GM23338 (cell line): ENCODE measurements at regions not wholly inside any gene's neighbourhood (a gene's known extent, or its start where the extent isn't known, plus 50 kb on each side); places are given as distances from the start of the nearest gene placed in this dataset.

Experiments used
- ATAC-seq: fragments of 200-7000 bp; cut with Tn5 transposase; 3 replicates; pipeline ENCODE4 v1.9.1; 2020
- DNase-seq: peaks from one replicate; pipeline ENCODE4 v3.0.0-alpha.2; 2015; ENCODE audit warnings: low spot score
- H2AFZ ChIP-seq: fragments of 200-600 bp; sonication (generic); 2 replicates; pipeline ENCODE4 v1.8.0; 2016; ENCODE audit warnings: antibody characterized with exemption, mild to moderate bottlenecking, moderate library complexity
- H3F3A ChIP-seq: fragments of 200-600 bp; sonication (generic); replicated peaks from 2 replicates; pipeline ENCODE4 v1.8.0; 2017; ENCODE audit warnings: antibody characterized with exemption, mixed run types, low read depth
- H3K27ac ChIP-seq: fragments of 200-600 bp; sonication (generic); 2 replicates; pipeline ENCODE4 v1.6.1; 2016; ENCODE audit warnings: low read depth
- H3K27me3 ChIP-seq: fragments of 200-600 bp; sonication (generic); 2 replicates; pipeline ENCODE4 v1.8.0; 2016; ENCODE audit warnings: mild to moderate bottlenecking, mixed run types, moderate library complexity; ENCODE audit not compliant: insufficient read depth
- H3K36me3 ChIP-seq: fragments of 200-600 bp; sonication (generic); 2 replicates; pipeline ENCODE4 v1.8.0; 2016; ENCODE audit warnings: mild to moderate bottlenecking; ENCODE audit not compliant: insufficient read depth
- H3K4me1 ChIP-seq: fragments of 200-600 bp; sonication (generic); 2 replicates; pipeline ENCODE4 v1.8.0; 2016; ENCODE audit warnings: mild to moderate bottlenecking, moderate library complexity; ENCODE audit not compliant: insufficient read depth
- H3K4me2 ChIP-seq: fragments of 200-600 bp; sonication (generic); 2 replicates; pipeline ENCODE4 v1.7.1; 2017; ENCODE audit warnings: mixed run types
- H3K4me3 ChIP-seq: fragments of 200-600 bp; sonication (generic); 2 replicates; pipeline ENCODE4 v1.6.1; 2016; ENCODE audit warnings: mixed run types
- H3K79me2 ChIP-seq: fragments of 200-600 bp; sonication (generic); replicated peaks from 2 replicates; pipeline ENCODE4 v1.8.0; 2017; ENCODE audit warnings: mild to moderate bottlenecking; ENCODE audit not compliant: insufficient read depth
- H3K9me2 ChIP-seq: fragments of 200-600 bp; sonication (generic); 2 replicates; pipeline ENCODE4 v1.8.0; 2017; ENCODE audit not compliant: insufficient read depth
- H4K20me1 ChIP-seq: fragments of 200-600 bp; sonication (generic); replicated peaks from 2 replicates; pipeline ENCODE4 v1.8.0; 2017; ENCODE audit warnings: mild to moderate bottlenecking; ENCODE audit not compliant: insufficient read depth
- H3K27ac Mint-ChIP-seq: 2 replicates; pipeline ENCODE4 v1.8.0; 2020; ENCODE audit warnings: inconsistent platforms, mild to moderate bottlenecking, moderate library complexity, mixed read lengths
- H3K27me3 Mint-ChIP-seq: 3 replicates; pipeline ENCODE4 v1.8.0; 2022; ENCODE audit warnings: low read depth, mild to moderate bottlenecking, moderate library complexity, mixed read lengths, inconsistent platforms; ENCODE audit not compliant: insufficient read depth, poor library complexity
- H3K36me3 Mint-ChIP-seq: 3 replicates; pipeline ENCODE4 v1.8.0; 2021; ENCODE audit warnings: low read depth, mild to moderate bottlenecking, inconsistent platforms, moderate library complexity, mixed read lengths
- H3K4me1 Mint-ChIP-seq: 3 replicates; pipeline ENCODE4 v1.8.0; 2020; ENCODE audit warnings: mild to moderate bottlenecking, inconsistent platforms, mixed read lengths
- H3K4me3 Mint-ChIP-seq: 3 replicates; pipeline ENCODE4 v1.8.0; 2021; ENCODE audit warnings: moderate library complexity, mild to moderate bottlenecking, inconsistent platforms, mixed read lengths
- H3K9me3 Mint-ChIP-seq: 3 replicates; pipeline ENCODE4 v1.8.0; 2020; ENCODE audit warnings: moderate library complexity, mild to moderate bottlenecking, inconsistent platforms, mixed read lengths
- CTCF ChIP-seq, 2 experiments: fragments of 200-600 bp in 1 of 2; sonication (generic) in 1 of 2; conservative IDR thresholded peaks; 2 replicates each; pipeline versions ENCODE4 v1.5.1 to v1.6.1; 2016 to 2017; ENCODE audit warnings: antibody characterized with exemption in 2 of 2, low read depth in 2 of 2, mild to moderate bottlenecking in 2 of 2, moderate library complexity in 1 of 2
- EZH2 ChIP-seq: fragments of 200-600 bp; sonication (generic); IDR thresholded peaks from one replicate; pipeline ENCODE4 v1.8.0; 2017; ENCODE audit warnings: antibody characterized with exemption, mild to moderate bottlenecking, low read depth; ENCODE audit not compliant: unreplicated experiment
- EZH2phosphoT487 ChIP-seq: fragments of 200-600 bp; sonication (generic); IDR thresholded peaks from one replicate; pipeline ENCODE4 v1.8.1; 2018; ENCODE audit warnings: antibody characterized with exemption; ENCODE audit not compliant: unreplicated experiment
- JUNB ChIP-seq: IDR thresholded peaks from one replicate; pipeline ENCODE4 v1.6.1; 2016; ENCODE audit warnings: antibody characterized with exemption; ENCODE audit not compliant: unreplicated experiment
- NANOG ChIP-seq: IDR thresholded peaks from 2 replicates; pipeline ENCODE4 v1.6.1; 2016; ENCODE audit warnings: antibody characterized with exemption, borderline replicate concordance
- REST ChIP-seq: IDR thresholded peaks from one replicate; pipeline ENCODE4 v1.6.1; 2018; ENCODE audit warnings: antibody characterized with exemption; ENCODE audit not compliant: unreplicated experiment
- STAT1 ChIP-seq: IDR thresholded peaks from one replicate; pipeline ENCODE4 v1.6.1; 2016; ENCODE audit warnings: antibody characterized with exemption; ENCODE audit not compliant: unreplicated experiment
- ZNF114 ChIP-seq: fragments of 250-450 bp; sonication (Bioruptor Pico); IDR thresholded peaks from 2 replicates; pipeline ENCODE4 v1.5.0; 2020; ENCODE audit warnings: mild to moderate bottlenecking, moderate library complexity
- ZNF331 ChIP-seq: fragments of 250-450 bp; sonication (Bioruptor Pico); IDR thresholded peaks from 2 replicates; pipeline ENCODE4 v1.5.0; 2020; ENCODE audit warnings: low read depth, mild to moderate bottlenecking, moderate library complexity

GRCh38 chr21:35628316-35628715, 432.0 kb downstream of the SETD4 start:
- H3K27ac ChIP-seq = no peak overlapping the region
- no peak overlapping the region for H3K4me2 ChIP-seq
- no peak for ATAC-seq
- Mint-ChIP-seq H3K36me3 (no peaks in the 10 kb centered on the region; the same call in 2 of the 3 replicates), H3K27me3 (peaks cover 4% of the 10 kb centered on the region), H3K9me3 (no peaks in the 10 kb centered on the region), H3K27ac (no peak overlapping the region), H3K4me1 (peaks cover 18% of the 10 kb centered on the region), H3K4me3 (no peak overlapping the region)
- TF ChIP-seq STAT1 (no peak), CTCF (conservative IDR thresholded peaks at IDR 0.05; ENCODE audit: low read depth in 2 of 2) (no peak), NANOG (no peak), EZH2phosphoT487 (no peak), ZNF331 (CRISPR knock-in tag) (no peak), JUNB (no peak)
- H2AFZ ChIP-seq = peak overlapping the region; percentile 0
- DNase-seq = no peak
- no peak overlapping the region for H3K4me3 ChIP-seq
- peaks cover 7% of the 10 kb centered on the region for H3K4me1 ChIP-seq
- no peaks in the 10 kb centered on the region for H3K36me3 ChIP-seq
- H3K9me2 ChIP-seq = peaks cover 3% of the 10 kb centered on the region; the same call in 1 of the 2 replicates
- H4K20me1 ChIP-seq = no peaks in the 10 kb centered on the region
- H3K27me3 ChIP-seq = no peaks in the 10 kb centered on the region
- no peaks in the 10 kb centered on the region for H3K79me2 ChIP-seq
- H3F3A ChIP-seq = no peaks in the 10 kb centered on the region

- no peak for TF ChIP-seq ZNF114 (CRISPR knock-in tag)
- no peak for TF ChIP-seq EZH2
- no peak for TF ChIP-seq EZH2phosphoT487
- no peak for TF ChIP-seq JUNB
- no peak for TF ChIP-seq REST
- no peaks in the 10 kb centered on the region; the same call in 2 of the 3 replicates for H3K9me3 Mint-ChIP-seq
- H3K27ac Mint-ChIP-seq = no peak overlapping the region
Observed at GRCh38 chr21:35627462-35627861, 432.9 kb downstream of the SETD4 start.

More at GRCh38 chr21:35627462-35627861, 432.9 kb downstream of the SETD4 start:
- Mint-ChIP-seq H3K27me3 (peaks cover 4% of the 10 kb centered on the region), H3K36me3 (no peaks in the 10 kb centered on the region; the same call in 2 of the 3 replicates), H3K4me1 (peaks cover 24% of the 10 kb centered on the region), H3K4me3 (no peak overlapping the region)
- Histone ChIP-seq H3K36me3 (no peaks in the 10 kb centered on the region), H2AFZ (no peak overlapping the region), H3K9me2 (peaks cover 3% of the 10 kb centered on the region; the same call in 1 of the 2 replicates), H3K4me3 (no peak overlapping the region), H3K4me1 (peaks cover 14% of the 10 kb centered on the region), H3K27me3 (no peaks in the 10 kb centered on the region), H3K79me2 (no peaks in the 10 kb centered on the region), H3K27ac (no peak overlapping the region), H3F3A (no peaks in the 10 kb centered on the region), H4K20me1 (no peaks in the 10 kb centered on the region), H3K4me2 (no peak overlapping the region)
- no peak for ATAC-seq
- no peak for DNase-seq
